WTC11 (cell line): ENCODE measurements at regions not wholly inside any gene's neighbourhood (a gene's known extent, or its start where the extent isn't known, plus 50 kb on each side); places are given as distances from the start of the nearest gene placed in this dataset.

Experiments used
- CBFB ChIP-seq: sonication (generic); formaldehyde crosslinking; IDR thresholded peaks from 2 replicates; pipeline ENCODE4 v1.8.1; 2022; ENCODE audit warnings: mild to moderate bottlenecking, low read depth, missing genetic modification reagents
- CREB1 ChIP-seq: sonication (generic); formaldehyde crosslinking; IDR thresholded peaks from 2 replicates; pipeline ENCODE4 v1.8.0; 2023; ENCODE audit warnings: mild to moderate bottlenecking, missing genetic modification reagents
- FOXK1 ChIP-seq: sonication (generic); formaldehyde crosslinking; IDR thresholded peaks from 2 replicates; pipeline ENCODE4 v1.8.0; 2022; ENCODE audit warnings: mild to moderate bottlenecking, moderate library complexity, missing genetic modification reagents
- SMAD3 ChIP-seq: sonication (generic); formaldehyde crosslinking; IDR thresholded peaks from 2 replicates; pipeline ENCODE4 v1.8.0; 2022; ENCODE audit warnings: missing genetic modification reagents, mild to moderate bottlenecking, borderline replicate concordance
- ZNF317 ChIP-seq: sonication (generic); formaldehyde crosslinking; IDR thresholded peaks from 2 replicates; pipeline ENCODE4 v1.8.1; 2023; ENCODE audit warnings: low read depth, mild to moderate bottlenecking, moderate library complexity, missing genetic modification reagents, borderline replicate concordance
- TF ChIP-seq, protein P1 (sequence below): fragments of 200-600 bp; IDR thresholded peaks from 2 replicates; pipeline ENCODE4 v1.8.0; 2022; ENCODE audit warnings: antibody characterized with exemption
- TF ChIP-seq, protein P2 (sequence below): sonication (generic); formaldehyde crosslinking; IDR thresholded peaks from 2 replicates; pipeline ENCODE4 v1.8.1; 2023; ENCODE audit warnings: mild to moderate bottlenecking, missing genetic modification reagents, moderate library complexity
- TF ChIP-seq, protein P3 (sequence below): sonication (generic); formaldehyde crosslinking; IDR thresholded peaks from 2 replicates; pipeline ENCODE4 v1.8.0; 2022; ENCODE audit warnings: missing genetic modification reagents
- TF ChIP-seq, protein P4 (sequence below): sonication (generic); formaldehyde crosslinking; IDR thresholded peaks from 2 replicates; pipeline ENCODE4 v1.8.0; 2022; ENCODE audit warnings: mild to moderate bottlenecking, missing genetic modification reagents
- TF ChIP-seq, protein P5 (sequence below): sonication (generic); formaldehyde crosslinking; IDR thresholded peaks from 2 replicates; pipeline ENCODE4 v1.8.0; 2022; ENCODE audit warnings: mild to moderate bottlenecking, missing genetic modification reagents

DNA sequence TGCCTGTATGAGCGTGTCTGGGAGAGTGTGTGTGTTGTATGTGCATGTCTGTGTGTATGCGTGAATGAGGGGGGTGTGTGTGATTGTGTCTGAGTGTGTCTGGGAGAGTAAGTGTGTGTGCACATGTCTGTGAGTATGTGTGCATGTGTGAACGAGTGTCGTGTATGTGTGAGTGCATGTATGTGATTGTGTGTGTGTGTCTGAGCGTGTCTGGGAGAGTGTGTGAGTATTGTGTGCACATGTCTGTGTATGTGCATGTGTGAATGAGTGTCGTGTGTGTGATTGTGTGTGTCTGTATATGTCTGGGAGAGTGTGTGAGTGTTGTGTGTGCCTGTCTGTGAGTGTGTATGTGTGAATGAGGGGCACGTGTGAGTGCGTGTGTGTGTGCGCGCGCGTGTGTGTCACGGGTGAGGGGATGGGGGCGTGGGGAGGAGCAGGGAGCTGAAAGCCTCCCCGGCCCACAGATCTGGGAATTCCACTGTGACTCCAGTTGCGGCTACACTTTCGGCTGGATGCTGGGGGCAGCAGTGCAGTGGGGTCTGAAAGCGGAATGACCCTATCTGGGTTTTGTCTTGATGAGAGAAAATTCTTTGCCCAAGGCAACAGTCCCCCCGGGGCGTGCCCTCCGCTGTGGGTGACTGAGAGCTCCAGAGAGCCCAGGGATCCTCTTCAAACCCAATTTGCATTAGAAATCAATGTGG is 138.1 kb upstream of the MED13L start:
- TF ChIP-seq, protein P1, sequence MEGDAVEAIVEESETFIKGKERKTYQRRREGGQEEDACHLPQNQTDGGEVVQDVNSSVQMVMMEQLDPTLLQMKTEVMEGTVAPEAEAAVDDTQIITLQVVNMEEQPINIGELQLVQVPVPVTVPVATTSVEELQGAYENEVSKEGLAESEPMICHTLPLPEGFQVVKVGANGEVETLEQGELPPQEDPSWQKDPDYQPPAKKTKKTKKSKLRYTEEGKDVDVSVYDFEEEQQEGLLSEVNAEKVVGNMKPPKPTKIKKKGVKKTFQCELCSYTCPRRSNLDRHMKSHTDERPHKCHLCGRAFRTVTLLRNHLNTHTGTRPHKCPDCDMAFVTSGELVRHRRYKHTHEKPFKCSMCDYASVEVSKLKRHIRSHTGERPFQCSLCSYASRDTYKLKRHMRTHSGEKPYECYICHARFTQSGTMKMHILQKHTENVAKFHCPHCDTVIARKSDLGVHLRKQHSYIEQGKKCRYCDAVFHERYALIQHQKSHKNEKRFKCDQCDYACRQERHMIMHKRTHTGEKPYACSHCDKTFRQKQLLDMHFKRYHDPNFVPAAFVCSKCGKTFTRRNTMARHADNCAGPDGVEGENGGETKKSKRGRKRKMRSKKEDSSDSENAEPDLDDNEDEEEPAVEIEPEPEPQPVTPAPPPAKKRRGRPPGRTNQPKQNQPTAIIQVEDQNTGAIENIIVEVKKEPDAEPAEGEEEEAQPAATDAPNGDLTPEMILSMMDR, result no peak
- TF ChIP-seq CREB1 (CRISPR knock-in tag) (no peak), FOXK1 (CRISPR knock-in tag) (no peak), CBFB (no peak), SMAD3 (CRISPR knock-in tag) (no peak), ZNF317 (CRISPR knock-in tag) (no peak)
- TF ChIP-seq, protein P2, sequence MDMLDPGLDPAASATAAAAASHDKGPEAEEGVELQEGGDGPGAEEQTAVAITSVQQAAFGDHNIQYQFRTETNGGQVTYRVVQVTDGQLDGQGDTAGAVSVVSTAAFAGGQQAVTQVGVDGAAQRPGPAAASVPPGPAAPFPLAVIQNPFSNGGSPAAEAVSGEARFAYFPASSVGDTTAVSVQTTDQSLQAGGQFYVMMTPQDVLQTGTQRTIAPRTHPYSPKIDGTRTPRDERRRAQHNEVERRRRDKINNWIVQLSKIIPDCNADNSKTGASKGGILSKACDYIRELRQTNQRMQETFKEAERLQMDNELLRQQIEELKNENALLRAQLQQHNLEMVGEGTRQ (CRISPR knock-in tag), result no peak
- TF ChIP-seq, protein P3, sequence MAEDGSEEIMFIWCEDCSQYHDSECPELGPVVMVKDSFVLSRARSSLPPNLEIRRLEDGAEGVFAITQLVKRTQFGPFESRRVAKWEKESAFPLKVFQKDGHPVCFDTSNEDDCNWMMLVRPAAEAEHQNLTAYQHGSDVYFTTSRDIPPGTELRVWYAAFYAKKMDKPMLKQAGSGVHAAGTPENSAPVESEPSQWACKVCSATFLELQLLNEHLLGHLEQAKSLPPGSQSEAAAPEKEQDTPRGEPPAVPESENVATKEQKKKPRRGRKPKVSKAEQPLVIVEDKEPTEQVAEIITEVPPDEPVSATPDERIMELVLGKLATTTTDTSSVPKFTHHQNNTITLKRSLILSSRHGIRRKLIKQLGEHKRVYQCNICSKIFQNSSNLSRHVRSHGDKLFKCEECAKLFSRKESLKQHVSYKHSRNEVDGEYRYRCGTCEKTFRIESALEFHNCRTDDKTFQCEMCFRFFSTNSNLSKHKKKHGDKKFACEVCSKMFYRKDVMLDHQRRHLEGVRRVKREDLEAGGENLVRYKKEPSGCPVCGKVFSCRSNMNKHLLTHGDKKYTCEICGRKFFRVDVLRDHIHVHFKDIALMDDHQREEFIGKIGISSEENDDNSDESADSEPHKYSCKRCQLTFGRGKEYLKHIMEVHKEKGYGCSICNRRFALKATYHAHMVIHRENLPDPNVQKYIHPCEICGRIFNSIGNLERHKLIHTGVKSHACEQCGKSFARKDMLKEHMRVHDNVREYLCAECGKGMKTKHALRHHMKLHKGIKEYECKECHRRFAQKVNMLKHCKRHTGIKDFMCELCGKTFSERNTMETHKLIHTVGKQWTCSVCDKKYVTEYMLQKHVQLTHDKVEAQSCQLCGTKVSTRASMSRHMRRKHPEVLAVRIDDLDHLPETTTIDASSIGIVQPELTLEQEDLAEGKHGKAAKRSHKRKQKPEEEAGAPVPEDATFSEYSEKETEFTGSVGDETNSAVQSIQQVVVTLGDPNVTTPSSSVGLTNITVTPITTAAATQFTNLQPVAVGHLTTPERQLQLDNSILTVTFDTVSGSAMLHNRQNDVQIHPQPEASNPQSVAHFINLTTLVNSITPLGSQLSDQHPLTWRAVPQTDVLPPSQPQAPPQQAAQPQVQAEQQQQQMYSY, result no peak
- TF ChIP-seq, protein P4, sequence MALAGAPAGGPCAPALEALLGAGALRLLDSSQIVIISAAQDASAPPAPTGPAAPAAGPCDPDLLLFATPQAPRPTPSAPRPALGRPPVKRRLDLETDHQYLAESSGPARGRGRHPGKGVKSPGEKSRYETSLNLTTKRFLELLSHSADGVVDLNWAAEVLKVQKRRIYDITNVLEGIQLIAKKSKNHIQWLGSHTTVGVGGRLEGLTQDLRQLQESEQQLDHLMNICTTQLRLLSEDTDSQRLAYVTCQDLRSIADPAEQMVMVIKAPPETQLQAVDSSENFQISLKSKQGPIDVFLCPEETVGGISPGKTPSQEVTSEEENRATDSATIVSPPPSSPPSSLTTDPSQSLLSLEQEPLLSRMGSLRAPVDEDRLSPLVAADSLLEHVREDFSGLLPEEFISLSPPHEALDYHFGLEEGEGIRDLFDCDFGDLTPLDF, result no peak
- TF ChIP-seq, protein P5, sequence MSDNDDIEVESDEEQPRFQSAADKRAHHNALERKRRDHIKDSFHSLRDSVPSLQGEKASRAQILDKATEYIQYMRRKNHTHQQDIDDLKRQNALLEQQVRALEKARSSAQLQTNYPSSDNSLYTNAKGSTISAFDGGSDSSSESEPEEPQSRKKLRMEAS (CRISPR knock-in tag), result no peak
